ENCODE measurements at regions not wholly inside any gene's neighbourhood (a gene's known extent, or its start where the extent isn't known, plus 50 kb on each side); places are given as distances from the start of the nearest gene placed in this dataset.

- no peak for TF ChIP-seq EZH2 (IDR thresholded peaks at IDR 0.05; ENCODE audit: insufficient read depth, poor library complexity, severe bottlenecking)
- TF ChIP-seq EZH2phosphoT487 (IDR thresholded peaks at IDR 0.05; ENCODE audit: insufficient read depth, low read depth), result no peak
These were observed 135.8 kb upstream of the RORA start for GRCh38 chr15:61364871-61365270.
